ENCODE measurements at regions not wholly inside any gene's neighbourhood (a gene's known extent, or its start where the extent isn't known, plus 50 kb on each side); places are given as distances from the start of the nearest gene placed in this dataset.

DNA sequence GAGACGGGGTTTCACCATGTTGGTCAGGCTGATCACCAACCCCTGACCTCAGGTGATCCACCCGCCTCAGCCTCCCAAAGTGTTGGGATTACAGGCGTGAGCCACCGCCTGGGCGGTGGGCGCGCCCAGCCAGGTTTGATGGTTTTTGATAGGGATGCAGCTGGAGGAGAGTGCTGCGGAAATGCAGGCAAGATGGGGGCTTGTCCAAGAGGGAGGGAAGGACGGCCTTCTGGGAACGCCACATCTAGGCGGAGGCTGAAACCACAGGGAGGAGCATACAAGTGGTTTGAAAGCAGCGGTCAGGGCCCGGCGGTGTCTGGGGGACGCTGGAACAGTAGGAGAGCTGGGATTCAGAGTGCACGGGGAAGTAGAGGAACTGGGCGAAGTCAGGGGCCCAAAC lies 134.6 kb downstream of the VRK1 start:
- TF ChIP-seq, protein P1, sequence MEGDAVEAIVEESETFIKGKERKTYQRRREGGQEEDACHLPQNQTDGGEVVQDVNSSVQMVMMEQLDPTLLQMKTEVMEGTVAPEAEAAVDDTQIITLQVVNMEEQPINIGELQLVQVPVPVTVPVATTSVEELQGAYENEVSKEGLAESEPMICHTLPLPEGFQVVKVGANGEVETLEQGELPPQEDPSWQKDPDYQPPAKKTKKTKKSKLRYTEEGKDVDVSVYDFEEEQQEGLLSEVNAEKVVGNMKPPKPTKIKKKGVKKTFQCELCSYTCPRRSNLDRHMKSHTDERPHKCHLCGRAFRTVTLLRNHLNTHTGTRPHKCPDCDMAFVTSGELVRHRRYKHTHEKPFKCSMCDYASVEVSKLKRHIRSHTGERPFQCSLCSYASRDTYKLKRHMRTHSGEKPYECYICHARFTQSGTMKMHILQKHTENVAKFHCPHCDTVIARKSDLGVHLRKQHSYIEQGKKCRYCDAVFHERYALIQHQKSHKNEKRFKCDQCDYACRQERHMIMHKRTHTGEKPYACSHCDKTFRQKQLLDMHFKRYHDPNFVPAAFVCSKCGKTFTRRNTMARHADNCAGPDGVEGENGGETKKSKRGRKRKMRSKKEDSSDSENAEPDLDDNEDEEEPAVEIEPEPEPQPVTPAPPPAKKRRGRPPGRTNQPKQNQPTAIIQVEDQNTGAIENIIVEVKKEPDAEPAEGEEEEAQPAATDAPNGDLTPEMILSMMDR (IDR thresholded peaks at IDR 0.05): no peak
- no peak for TF ChIP-seq EP300 (IDR thresholded peaks at IDR 0.05)
